TTC549 (cell line): ENCODE measurements at regions not wholly inside any gene's neighbourhood (a gene's known extent, or its start where the extent isn't known, plus 50 kb on each side); places are given as distances from the start of the nearest gene placed in this dataset.

Experiments
- FAIRE-seq: peaks from 2 replicates; lab custom pipeline; 2012; peaks lifted over from hg19 to GRCh38; lab: Jason Lieb, UNC

GRCh38 chr18:46322941-46323340, 218.8 kb downstream of the HAUS1 start:
- FAIRE-seq = no peak

GRCh38 chr18:46324087-46324955, 220.1 kb downstream of the HAUS1 start:
- peak; percentile 72 for FAIRE-seq

GRCh38 chr18:46325895-46326294, 221.7 kb downstream of the HAUS1 start:
- no peak for FAIRE-seq

GRCh38 chr18:46329736-46330246, 225.6 kb downstream of the HAUS1 start:
- FAIRE-seq = no peak

- FAIRE-seq = no peak
These were observed 227.1 kb downstream of the HAUS1 start for GRCh38 chr18:46331316-46331715.

- no peak for FAIRE-seq
These were observed 228.2 kb downstream of the HAUS1 start for GRCh38 chr18:46332286-46332801.

GRCh38 chr18:46332921-46333341, 228.7 kb downstream of the HAUS1 start:
- no peak for FAIRE-seq

- no peak for FAIRE-seq
These were observed 229.4 kb downstream of the HAUS1 start for GRCh38 chr18:46333431-46334135.

GRCh38 chr18:46334868-46335281, 230.7 kb downstream of the HAUS1 start:
- FAIRE-seq = no peak

GRCh38 chr18:46335534-46336101, 231.4 kb downstream of the HAUS1 start:
- no peak for FAIRE-seq

GRCh38 chr18:46336278-46337111, 232.3 kb downstream of the HAUS1 start:
- FAIRE-seq = no peak

- no peak for FAIRE-seq
These were observed 233.1 kb downstream of the HAUS1 start for GRCh38 chr18:46337271-46337670.

GRCh38 chr18:46338205-46338604, 234.0 kb downstream of the HAUS1 start:
- no peak for FAIRE-seq

GRCh38 chr18:46338766-46339165, 234.6 kb downstream of the HAUS1 start:
- FAIRE-seq = no peak

GRCh38 chr18:46340716-46341115, 236.5 kb downstream of the HAUS1 start:
- no peak for FAIRE-seq

- no peak for FAIRE-seq
These were observed 237.9 kb downstream of the HAUS1 start for GRCh38 chr18:46341986-46342525.

GRCh38 chr18:46343456-46343855, 239.3 kb downstream of the HAUS1 start:
- FAIRE-seq = no peak

- FAIRE-seq = no peak
These were observed 239.8 kb downstream of the HAUS1 start for GRCh38 chr18:46343931-46344372.

GRCh38 chr18:46344416-46345180, 240.4 kb downstream of the HAUS1 start:
- no peak for FAIRE-seq

- FAIRE-seq = no peak
These were observed 240.9 kb downstream of the HAUS1 start for GRCh38 chr18:46345181-46345465.

- no peak for FAIRE-seq
These were observed 242.0 kb downstream of the HAUS1 start for GRCh38 chr18:46346213-46346612.
